BLaER1 (cell line): ENCODE measurements at regions not wholly inside any gene's neighbourhood (a gene's known extent, or its start where the extent isn't known, plus 50 kb on each side); places are given as distances from the start of the nearest gene placed in this dataset.

Source experiments
- H3K27ac ChIP-seq: shearing (Covaris generic); formaldehyde crosslinking; 2 replicates; pipeline ENCODE4 v1.8.1; 2022
- H3K27me3 ChIP-seq: shearing (Covaris generic); formaldehyde crosslinking; 2 replicates; pipeline ENCODE4 v1.8.1; 2022
- H3K36me3 ChIP-seq: shearing (Covaris generic); formaldehyde crosslinking; 2 replicates; pipeline ENCODE4 v1.8.1; 2022
- H3K4me1 ChIP-seq: shearing (Covaris generic); formaldehyde crosslinking; 2 replicates; pipeline ENCODE4 v1.8.1; 2022
- H3K4me2 ChIP-seq: shearing (Covaris generic); formaldehyde crosslinking; 2 replicates; pipeline ENCODE4 v1.8.1; 2022
- H3K4me3 ChIP-seq: shearing (Covaris generic); formaldehyde crosslinking; 2 replicates; pipeline ENCODE4 v1.8.1; 2022
- H3K9ac ChIP-seq: shearing (Covaris generic); formaldehyde crosslinking; 2 replicates; pipeline ENCODE4 v1.8.1; 2022
- H3K9me3 ChIP-seq: shearing (Covaris generic); formaldehyde crosslinking; 2 replicates; pipeline ENCODE4 v1.8.1; 2022
- H4K20me1 ChIP-seq: shearing (Covaris generic); formaldehyde crosslinking; 2 replicates; pipeline ENCODE4 v1.8.1; 2022
- Cebpa-rat ChIP-seq: shearing (Covaris generic); IDR thresholded peaks from 2 replicates; pipeline ENCODE4 v1.8.1; 2022

DNA sequence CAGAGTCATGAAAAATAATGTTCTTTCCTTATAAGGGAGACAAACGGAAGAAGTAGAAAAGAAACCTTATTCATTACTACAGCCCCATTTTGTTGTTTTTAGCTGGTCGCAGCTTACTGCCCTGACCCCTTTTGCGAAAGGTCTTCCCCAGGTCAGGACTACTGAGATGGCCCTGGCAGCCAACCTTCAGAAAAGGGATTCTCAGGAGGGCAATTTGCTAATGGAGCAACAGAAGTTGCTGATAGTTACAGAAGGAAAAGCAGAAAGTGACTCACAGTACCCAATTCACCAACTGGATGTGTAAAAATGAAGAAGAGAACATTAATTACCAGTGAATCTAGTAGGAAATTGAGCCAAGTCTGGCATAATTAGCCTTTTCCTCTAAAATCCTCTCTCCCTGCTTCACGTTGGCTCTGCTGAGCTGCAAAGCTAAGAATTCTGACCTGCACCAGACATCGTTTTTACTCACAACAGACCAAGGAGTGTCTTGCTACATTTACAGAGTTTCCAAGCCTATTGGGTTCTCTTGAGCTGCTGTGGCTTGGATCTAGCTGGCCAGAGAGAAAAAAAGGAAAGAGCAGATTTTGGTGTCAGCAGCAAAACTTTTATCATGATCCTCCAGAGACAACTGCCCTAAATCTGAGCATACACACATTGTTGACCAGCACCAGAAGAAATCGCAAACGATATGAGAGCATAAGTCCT lies 499.9 kb upstream of the FZD8 start:
- H4K20me1 ChIP-seq = no peaks in the 10 kb centered on the region
- H3K27me3 ChIP-seq = no peaks in the 10 kb centered on the region
- no peaks in the 10 kb centered on the region for H3K4me1 ChIP-seq
- no peaks in the 10 kb centered on the region for H3K36me3 ChIP-seq
- no peak overlapping the region for H3K9ac ChIP-seq
- H3K4me2 ChIP-seq = no peak overlapping the region
- H3K9me3 ChIP-seq = no peaks in the 10 kb centered on the region
- H3K27ac ChIP-seq = no peak overlapping the region
- no peak overlapping the region for H3K4me3 ChIP-seq
- TF ChIP-seq Cebpa-rat = no peak

DNA sequence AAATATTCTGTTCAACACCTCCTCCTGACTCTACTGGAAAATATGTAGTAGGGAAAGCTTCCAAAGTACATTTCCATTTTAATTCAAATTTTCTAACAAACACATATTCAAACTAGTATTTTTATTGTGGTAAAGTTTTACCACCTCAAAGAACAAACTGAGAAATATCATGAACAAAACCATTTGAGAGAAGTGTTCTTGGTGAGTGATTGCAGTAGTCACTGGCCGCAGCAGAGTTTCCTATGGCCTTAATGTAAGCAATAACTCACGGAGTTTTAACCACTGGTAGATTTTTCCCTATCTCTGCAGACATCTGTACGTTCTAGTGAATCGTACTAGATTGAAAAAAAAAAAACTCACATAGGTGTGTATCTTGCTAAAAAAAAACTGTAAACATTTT lies 487.0 kb upstream of the FZD8 start:
- Histone ChIP-seq H3K4me2 (no peak overlapping the region), H3K4me3 (no peak overlapping the region), H3K27ac (no peak overlapping the region), H3K9me3 (no peaks in the 10 kb centered on the region), H3K27me3 (no peaks in the 10 kb centered on the region), H3K9ac (no peak overlapping the region), H3K36me3 (no peaks in the 10 kb centered on the region), H3K4me1 (no peaks in the 10 kb centered on the region), H4K20me1 (no peaks in the 10 kb centered on the region)
- no peak for TF ChIP-seq Cebpa-rat

DNA sequence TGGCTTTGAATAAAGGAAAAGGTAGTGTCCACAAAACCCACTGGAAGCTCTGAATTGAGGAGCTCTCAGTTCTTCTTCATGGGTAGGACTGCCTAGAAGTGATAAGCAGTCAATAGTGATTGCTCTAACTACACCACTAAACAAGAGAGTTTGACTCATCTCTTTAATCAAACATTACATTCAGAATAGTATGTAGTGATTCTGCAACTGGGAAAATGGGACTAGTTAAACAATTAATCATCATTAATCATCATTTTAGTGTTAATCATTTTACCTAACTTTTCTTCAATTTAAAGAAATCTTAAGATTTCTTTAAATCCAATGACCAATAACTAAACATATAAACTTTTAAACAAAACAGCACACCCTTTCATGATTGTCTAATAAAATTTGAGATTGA lies 484.0 kb upstream of the FZD8 start:
- Histone ChIP-seq H3K4me2 (no peak overlapping the region), H3K9me3 (no peaks in the 10 kb centered on the region), H3K27ac (no peak overlapping the region), H3K36me3 (no peaks in the 10 kb centered on the region), H4K20me1 (no peaks in the 10 kb centered on the region), H3K4me1 (no peaks in the 10 kb centered on the region), H3K9ac (no peak overlapping the region), H3K4me3 (no peak overlapping the region), H3K27me3 (no peaks in the 10 kb centered on the region)
- TF ChIP-seq Cebpa-rat = no peak

DNA sequence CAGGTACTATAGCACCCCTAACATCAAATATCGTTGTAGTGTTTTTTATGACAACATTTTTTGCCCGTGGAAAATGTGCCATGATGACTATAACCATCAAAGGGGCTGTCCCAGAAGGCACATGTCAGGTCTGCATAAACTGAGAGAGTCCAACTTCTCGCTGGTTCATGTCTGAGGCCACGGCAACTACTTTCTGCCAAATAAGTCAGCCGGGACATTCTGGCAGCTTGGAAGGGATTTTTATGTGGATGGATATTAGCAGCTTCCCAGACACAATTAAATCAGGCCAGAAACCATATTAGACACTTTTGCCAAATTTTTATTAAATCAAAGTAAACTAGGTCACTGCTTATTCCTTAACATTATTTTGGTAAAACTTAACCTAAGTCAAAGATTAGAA lies 477.4 kb upstream of the FZD8 start:
- no peak for TF ChIP-seq Cebpa-rat
- H3K4me1 ChIP-seq = no peaks in the 10 kb centered on the region
- H3K27ac ChIP-seq = no peak overlapping the region
- H3K4me3 ChIP-seq = no peak overlapping the region
- H3K9ac ChIP-seq = no peak overlapping the region
- H4K20me1 ChIP-seq = no peaks in the 10 kb centered on the region
- H3K4me2 ChIP-seq = no peak overlapping the region
- no peaks in the 10 kb centered on the region for H3K9me3 ChIP-seq
- H3K27me3 ChIP-seq = no peaks in the 10 kb centered on the region
- no peaks in the 10 kb centered on the region for H3K36me3 ChIP-seq

DNA sequence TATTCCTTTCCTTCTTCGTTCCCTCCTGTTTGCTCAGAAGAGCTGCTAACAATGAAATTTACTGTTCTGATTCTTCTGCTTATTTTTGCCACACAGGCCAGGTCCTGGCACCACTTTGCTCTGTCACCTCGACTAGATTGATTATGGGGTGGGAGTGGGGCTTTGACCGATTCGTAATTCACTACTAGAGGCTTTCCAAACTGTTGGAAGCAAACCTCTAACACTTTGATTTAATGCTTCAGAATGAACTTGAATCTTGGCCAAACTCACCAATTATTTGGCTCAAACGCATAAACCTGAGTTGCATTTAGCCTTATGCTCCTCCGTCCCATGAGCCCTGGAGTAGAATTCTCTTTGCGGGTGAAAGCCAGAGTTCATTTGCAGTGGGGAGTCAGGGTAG lies 476.2 kb upstream of the FZD8 start:
- no peaks in the 10 kb centered on the region for H3K27me3 ChIP-seq
- H3K9me3 ChIP-seq = no peaks in the 10 kb centered on the region
- H3K27ac ChIP-seq = no peak overlapping the region
- H3K9ac ChIP-seq = no peak overlapping the region
- no peaks in the 10 kb centered on the region for H3K4me1 ChIP-seq
- TF ChIP-seq Cebpa-rat = no peak
- no peaks in the 10 kb centered on the region for H4K20me1 ChIP-seq
- H3K4me2 ChIP-seq = no peak overlapping the region
- no peak overlapping the region for H3K4me3 ChIP-seq
- H3K36me3 ChIP-seq = no peaks in the 10 kb centered on the region

DNA sequence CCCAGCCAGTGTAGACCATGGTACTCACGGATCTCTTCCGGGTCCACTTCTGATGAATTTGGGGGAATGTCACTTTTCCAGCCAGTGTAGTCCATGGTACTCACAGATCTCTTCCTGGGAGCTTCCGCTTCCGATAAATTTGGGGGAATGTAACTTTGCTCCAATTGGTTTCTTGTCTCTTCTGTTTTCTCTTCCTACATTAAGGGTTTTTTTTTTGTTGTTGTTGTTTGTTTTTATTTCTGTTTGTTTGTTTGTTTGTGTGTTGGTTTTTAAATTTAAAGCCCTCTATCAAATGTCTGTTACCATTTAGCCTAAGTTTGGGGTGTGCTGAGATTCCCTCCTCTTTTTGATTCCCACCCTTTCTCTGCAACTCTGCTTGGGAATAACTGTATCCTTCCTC lies 475.8 kb upstream of the FZD8 start:
- no peak overlapping the region for H3K9ac ChIP-seq
- H3K4me3 ChIP-seq = no peak overlapping the region
- no peak overlapping the region for H3K27ac ChIP-seq
- H4K20me1 ChIP-seq = no peaks in the 10 kb centered on the region
- no peaks in the 10 kb centered on the region for H3K27me3 ChIP-seq
- no peaks in the 10 kb centered on the region for H3K9me3 ChIP-seq
- H3K4me1 ChIP-seq = no peaks in the 10 kb centered on the region
- H3K4me2 ChIP-seq = no peak overlapping the region
- no peak for TF ChIP-seq Cebpa-rat
- no peaks in the 10 kb centered on the region for H3K36me3 ChIP-seq

DNA sequence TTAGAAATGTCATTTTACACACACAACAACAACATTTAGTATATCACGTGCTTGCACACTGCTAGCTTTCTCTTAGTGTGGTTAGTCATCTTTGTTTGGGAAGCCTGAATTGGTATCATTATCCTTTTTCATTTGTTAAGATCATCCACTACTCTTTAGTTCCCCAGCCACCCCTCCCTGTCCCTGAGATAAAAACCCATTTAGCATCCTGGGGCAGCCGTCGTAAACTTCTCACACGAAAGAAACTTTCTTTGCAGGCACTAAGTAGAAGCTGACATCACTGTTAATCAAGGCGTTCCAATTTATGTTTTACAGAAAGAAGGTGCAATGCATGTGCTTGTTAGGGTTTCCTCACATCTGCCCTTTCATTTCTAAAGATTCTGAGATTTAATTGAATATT lies 475.1 kb upstream of the FZD8 start:
- Histone ChIP-seq H3K36me3 (no peaks in the 10 kb centered on the region), H3K27ac (no peak overlapping the region)
- no peak for TF ChIP-seq Cebpa-rat

DNA sequence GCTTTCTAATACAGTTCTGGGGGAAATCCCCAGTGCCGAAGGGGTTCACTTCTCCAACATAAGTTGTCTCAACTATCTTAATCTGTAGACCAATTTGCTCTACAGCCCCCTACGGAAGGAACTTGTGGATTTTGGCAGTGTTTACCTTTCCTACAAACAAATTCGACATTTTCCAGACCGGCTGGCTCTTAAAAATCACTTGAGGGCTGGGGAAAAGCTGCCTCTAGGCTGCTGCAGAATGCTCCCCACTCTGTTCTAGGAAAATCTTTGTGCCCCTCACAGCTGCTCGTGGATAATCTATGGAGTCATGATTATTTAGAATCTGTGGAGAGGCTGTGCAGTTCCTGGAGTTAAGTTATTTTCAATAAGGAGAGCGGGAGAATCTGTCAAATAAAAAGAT lies 474.6 kb upstream of the FZD8 start:
- Histone ChIP-seq H3K4me3 (no peak overlapping the region), H3K27ac (no peak overlapping the region), H3K4me1 (no peaks in the 10 kb centered on the region), H3K4me2 (no peak overlapping the region), H3K27me3 (no peaks in the 10 kb centered on the region), H3K36me3 (no peaks in the 10 kb centered on the region), H3K9ac (no peak overlapping the region), H4K20me1 (no peaks in the 10 kb centered on the region), H3K9me3 (no peaks in the 10 kb centered on the region)
- no peak for TF ChIP-seq Cebpa-rat

More for the DNA sequence above, 475.1 kb upstream of the FZD8 start:
- Histone ChIP-seq H3K27me3 (no peaks in the 10 kb centered on the region), H3K9me3 (no peaks in the 10 kb centered on the region), H3K4me3 (no peak overlapping the region), H4K20me1 (no peaks in the 10 kb centered on the region), H3K9ac (no peak overlapping the region), H3K4me2 (no peak overlapping the region), H3K4me1 (no peaks in the 10 kb centered on the region)

DNA sequence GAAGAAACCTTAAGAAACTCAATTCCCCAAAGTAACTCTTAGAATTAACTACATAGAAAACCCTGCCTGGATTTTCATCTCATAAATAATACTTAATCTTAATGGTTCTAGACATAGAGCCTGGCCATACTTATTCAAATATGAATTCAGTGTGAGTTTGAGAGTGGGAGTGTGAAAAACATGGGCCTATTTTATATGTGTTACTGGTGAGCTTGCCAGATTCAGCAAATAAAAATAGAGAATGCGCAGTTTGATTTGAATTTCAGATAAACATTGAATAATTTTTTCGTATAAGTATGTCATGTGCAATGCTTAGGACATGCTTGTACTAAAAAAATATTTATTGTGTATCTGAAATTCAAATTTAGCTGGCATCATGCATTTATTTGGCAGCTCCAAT lies 473.9 kb upstream of the FZD8 start:
- no peaks in the 10 kb centered on the region for H3K4me1 ChIP-seq
- H3K27ac ChIP-seq = no peak overlapping the region
- H3K9ac ChIP-seq = no peak overlapping the region
- no peaks in the 10 kb centered on the region for H3K9me3 ChIP-seq
- H3K36me3 ChIP-seq = no peaks in the 10 kb centered on the region
- no peak overlapping the region for H3K4me2 ChIP-seq
- TF ChIP-seq Cebpa-rat = no peak
- H3K27me3 ChIP-seq = no peaks in the 10 kb centered on the region
- H3K4me3 ChIP-seq = no peak overlapping the region
- H4K20me1 ChIP-seq = no peaks in the 10 kb centered on the region

DNA sequence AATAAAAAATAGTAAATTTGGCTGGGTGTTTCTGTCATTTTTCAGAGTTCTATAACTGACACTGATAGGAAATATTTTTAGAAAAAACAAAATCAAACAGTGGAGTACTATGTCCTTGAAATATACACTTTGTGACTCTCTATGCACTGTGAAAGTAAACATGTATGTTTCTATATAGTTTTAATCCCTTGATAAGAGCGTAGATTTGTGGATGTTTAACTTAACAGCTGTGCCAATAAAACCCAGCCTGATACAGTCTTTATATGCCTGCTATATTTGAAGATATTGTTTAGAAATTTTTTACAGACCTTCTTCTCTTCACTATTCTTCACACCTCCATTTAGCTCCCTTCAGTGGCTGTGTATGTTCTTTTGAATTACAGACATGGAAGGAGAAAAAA lies 473.3 kb upstream of the FZD8 start:
- H3K9me3 ChIP-seq = no peaks in the 10 kb centered on the region
- no peak overlapping the region for H3K9ac ChIP-seq
- no peaks in the 10 kb centered on the region for H3K36me3 ChIP-seq
- H3K4me3 ChIP-seq = no peak overlapping the region
- TF ChIP-seq Cebpa-rat = no peak
- H3K4me2 ChIP-seq = no peak overlapping the region
- H3K4me1 ChIP-seq = no peaks in the 10 kb centered on the region
- H3K27ac ChIP-seq = no peak overlapping the region
- H4K20me1 ChIP-seq = no peaks in the 10 kb centered on the region
- no peaks in the 10 kb centered on the region for H3K27me3 ChIP-seq

DNA sequence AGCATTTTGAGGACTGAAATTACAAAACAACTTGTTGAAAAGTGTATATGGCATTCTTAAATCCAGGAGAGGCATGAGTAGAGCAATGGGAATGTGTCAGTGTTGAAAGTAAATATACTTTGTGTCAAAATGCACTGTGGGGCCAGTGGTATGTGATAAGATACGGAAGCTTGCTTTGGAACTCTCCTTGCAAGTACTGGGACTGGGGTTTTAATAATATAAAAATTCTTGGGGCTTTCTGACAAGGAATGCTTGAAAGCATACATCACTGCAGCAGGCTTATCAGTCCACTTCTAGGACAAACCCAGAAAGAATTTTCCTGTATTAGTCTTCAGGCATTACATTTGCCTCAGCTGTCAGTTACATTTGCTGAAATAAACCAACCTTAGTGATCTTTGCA lies 472.8 kb upstream of the FZD8 start:
- Histone ChIP-seq H3K9ac (no peak overlapping the region), H3K27me3 (no peaks in the 10 kb centered on the region), H3K9me3 (no peaks in the 10 kb centered on the region), H3K4me2 (no peak overlapping the region), H3K36me3 (no peaks in the 10 kb centered on the region), H4K20me1 (no peaks in the 10 kb centered on the region), H3K27ac (no peak overlapping the region), H3K4me3 (no peak overlapping the region), H3K4me1 (no peaks in the 10 kb centered on the region)
- TF ChIP-seq Cebpa-rat = no peak
